ENCODE measurements at regions not wholly inside any gene's neighbourhood (a gene's known extent, or its start where the extent isn't known, plus 50 kb on each side); places are given as distances from the start of the nearest gene placed in this dataset.

GRCh38 chr20:7420345-7420744 is 519.9 kb downstream of the HAO1 start:
- CTCF ChIA-PET: no interaction called here
- no peaks in the 10 kb centered on the region for H3K9me1 ChIP-seq (ENCODE audit: insufficient read depth, low read length)
- ATAC-seq (ENCODE audit: low read depth): no peak

More at GRCh38 chr20:7420345-7420744, 519.9 kb downstream of the HAO1 start:
- H2AK9ac ChIP-seq (replicated peaks; ENCODE audit: low read depth, low read length, poor library complexity): no peak overlapping the region
- H3K4me3 ChIP-seq (ENCODE audit: insufficient read depth, low read depth, low read length): no peak overlapping the region
- no peak overlapping the region for H3K9ac ChIP-seq (ENCODE audit: low read depth, low read length)
- no peak overlapping the region for H2BK120ac ChIP-seq (ENCODE audit: low read depth, low read length)
- no peak overlapping the region for H3K27ac ChIP-seq (ENCODE audit: insufficient read depth, low read length)
- no peaks in the 10 kb centered on the region for H3K4me1 ChIP-seq (ENCODE audit: control insufficient read depth, insufficient read depth, low read length)
- H2BK20ac ChIP-seq (ENCODE audit: low read depth, low read length): no peak overlapping the region
- no peak overlapping the region for H3K4me2 ChIP-seq (ENCODE audit: low read depth, low read length)
- H3K27me3 ChIP-seq (ENCODE audit: control insufficient read depth, insufficient read depth, low read length): no peaks in the 10 kb centered on the region
- H3K18ac ChIP-seq (ENCODE audit: low read depth, low read length): no peak overlapping the region
- H2BK15ac ChIP-seq (ENCODE audit: low read depth, low read length): no peak overlapping the region
- H3K4ac ChIP-seq (ENCODE audit: low read depth, low read length): no peak overlapping the region
- H3K23ac ChIP-seq (ENCODE audit: low read depth, low read length): no peak overlapping the region
- H4K5ac ChIP-seq (ENCODE audit: low read depth, low read length): no peak overlapping the region
- POLR2A ChIA-PET (ENCODE audit: unreplicated experiment): no interaction called here
- no peak overlapping the region for H3K14ac ChIP-seq (replicated peaks; ENCODE audit: low read depth, low read length)
- no TSS peak for BruUV-seq (replicated peaks)
- DNase-seq: no peak
- H3K36me3 ChIP-seq (ENCODE audit: control insufficient read depth, insufficient read depth, low read length): no peaks in the 10 kb centered on the region
- dilution Hi-C loops (cut with HindIII; ENCODE audit: low sequenced_read_pairs, unreplicated experiment): no loop called here
- TF ChIP-seq BHLHE40 (IDR thresholded peaks at IDR 0.05; ENCODE audit: low read depth, low read length) (no peak), NFE2L2 (IDR thresholded peaks at IDR 0.05; ENCODE audit: low read depth, low read length) (no peak), RFX5 (IDR thresholded peaks at IDR 0.05; ENCODE audit: low read depth, low read length) (no peak), MAZ (IDR thresholded peaks at IDR 0.05; ENCODE audit: borderline replicate concordance, low read depth, low read length) (no peak), FOS (IDR thresholded peaks at IDR 0.05; ENCODE audit: low read depth, low read length) (no peak), SMC3 (IDR thresholded peaks at IDR 0.05; ENCODE audit: low read depth, low read length) (no peak), MXI1 (IDR thresholded peaks at IDR 0.05; ENCODE audit: borderline replicate concordance, low read depth, low read length) (no peak), CHD1 (IDR thresholded peaks at IDR 0.05; ENCODE audit: low read depth, low read length) (no peak), MAFK (IDR thresholded peaks at IDR 0.05; ENCODE audit: low read depth, low read length) (no peak), POLR2A (IDR thresholded peaks at IDR 0.05; ENCODE audit: low read depth, low read length) (no peak), RCOR1 (IDR thresholded peaks at IDR 0.05; ENCODE audit: insufficient replicate concordance, low read length) (no peak), RAD21 (IDR thresholded peaks at IDR 0.05; ENCODE audit: low read length) (no peak), USF2 (IDR thresholded peaks at IDR 0.05; ENCODE audit: low read depth, low read length) (no peak), CEBPB (IDR thresholded peaks at IDR 0.05; ENCODE audit: low read depth, low read length) (no peak)
- TF ChIP-seq, protein P1, sequence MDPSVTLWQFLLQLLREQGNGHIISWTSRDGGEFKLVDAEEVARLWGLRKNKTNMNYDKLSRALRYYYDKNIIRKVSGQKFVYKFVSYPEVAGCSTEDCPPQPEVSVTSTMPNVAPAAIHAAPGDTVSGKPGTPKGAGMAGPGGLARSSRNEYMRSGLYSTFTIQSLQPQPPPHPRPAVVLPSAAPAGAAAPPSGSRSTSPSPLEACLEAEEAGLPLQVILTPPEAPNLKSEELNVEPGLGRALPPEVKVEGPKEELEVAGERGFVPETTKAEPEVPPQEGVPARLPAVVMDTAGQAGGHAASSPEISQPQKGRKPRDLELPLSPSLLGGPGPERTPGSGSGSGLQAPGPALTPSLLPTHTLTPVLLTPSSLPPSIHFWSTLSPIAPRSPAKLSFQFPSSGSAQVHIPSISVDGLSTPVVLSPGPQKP (IDR thresholded peaks at IDR 0.05; ENCODE audit: borderline replicate concordance, low read depth, low read length): no peak
- TF ChIP-seq, protein P2, sequence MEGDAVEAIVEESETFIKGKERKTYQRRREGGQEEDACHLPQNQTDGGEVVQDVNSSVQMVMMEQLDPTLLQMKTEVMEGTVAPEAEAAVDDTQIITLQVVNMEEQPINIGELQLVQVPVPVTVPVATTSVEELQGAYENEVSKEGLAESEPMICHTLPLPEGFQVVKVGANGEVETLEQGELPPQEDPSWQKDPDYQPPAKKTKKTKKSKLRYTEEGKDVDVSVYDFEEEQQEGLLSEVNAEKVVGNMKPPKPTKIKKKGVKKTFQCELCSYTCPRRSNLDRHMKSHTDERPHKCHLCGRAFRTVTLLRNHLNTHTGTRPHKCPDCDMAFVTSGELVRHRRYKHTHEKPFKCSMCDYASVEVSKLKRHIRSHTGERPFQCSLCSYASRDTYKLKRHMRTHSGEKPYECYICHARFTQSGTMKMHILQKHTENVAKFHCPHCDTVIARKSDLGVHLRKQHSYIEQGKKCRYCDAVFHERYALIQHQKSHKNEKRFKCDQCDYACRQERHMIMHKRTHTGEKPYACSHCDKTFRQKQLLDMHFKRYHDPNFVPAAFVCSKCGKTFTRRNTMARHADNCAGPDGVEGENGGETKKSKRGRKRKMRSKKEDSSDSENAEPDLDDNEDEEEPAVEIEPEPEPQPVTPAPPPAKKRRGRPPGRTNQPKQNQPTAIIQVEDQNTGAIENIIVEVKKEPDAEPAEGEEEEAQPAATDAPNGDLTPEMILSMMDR (conservative IDR thresholded peaks at IDR 0.05; ENCODE audit: low read depth, low read length): no peak
- H4K91ac ChIP-seq (ENCODE audit: insufficient read depth, low read depth, low read length): no peak overlapping the region
- H4K20me1 ChIP-seq (ENCODE audit: insufficient read depth, low read length): no peaks in the 10 kb centered on the region
- H2AFZ ChIP-seq (replicated peaks; ENCODE audit: low read length, poor library complexity): no peak overlapping the region
- no peak overlapping the region for H2BK5ac ChIP-seq (ENCODE audit: low read depth, low read length, poor library complexity, severe bottlenecking)
- no peak overlapping the region for H2AK5ac ChIP-seq (ENCODE audit: low read depth, low read length)
- no peaks in the 10 kb centered on the region for H3K79me1 ChIP-seq (ENCODE audit: low read depth in 1 of 2, low read length in 2 of 2)
- no peak overlapping the region for H3K56ac ChIP-seq (ENCODE audit: extremely low read depth, insufficient read depth, low read length)
- in situ Hi-C loops (cut with MboI; ENCODE audit: low sequenced_read_pairs): no loop called here
- H3K9me3 ChIP-seq (ENCODE audit: control insufficient read depth, insufficient read depth, low read length): no peaks in the 10 kb centered on the region
- intact Hi-C loops (cut with micrococcal nuclease): no loop called here
- H4K8ac ChIP-seq (ENCODE audit: low read depth in 2 of 2, low read length in 2 of 2): no peak overlapping the region
